ENCODE measurements at regions not wholly inside any gene's neighbourhood (a gene's known extent, or its start where the extent isn't known, plus 50 kb on each side); places are given as distances from the start of the nearest gene placed in this dataset.

GRCh38 chr5:3522491-3522890 is 73.1 kb upstream of the IRX1 start (continued):
- TF ChIP-seq REST (IDR thresholded peaks at IDR 0.05; ENCODE audit: unreplicated experiment) (no peak), ZNF331 (CRISPR knock-in tag; IDR thresholded peaks at IDR 0.05; ENCODE audit: low read depth) (no peak)

GRCh38 chr5:3518576-3518975 is 77.1 kb upstream of the IRX1 start:
- Mint-ChIP-seq H3K36me3 (ENCODE audit: low read depth) (no peaks in the 10 kb centered on the region; the same call in 2 of the 3 replicates), H3K9me3 (no peaks in the 10 kb centered on the region), H3K4me3 (no peak overlapping the region), H3K27ac (no peak overlapping the region), H3K4me1 (peaks cover 20% of the 10 kb centered on the region; the same call in 2 of the 3 replicates), H3K27me3 (ENCODE audit: insufficient read depth, low read depth, poor library complexity) (peaks cover 6% of the 10 kb centered on the region)
- no peaks in the 10 kb centered on the region for H3K79me2 ChIP-seq (replicated peaks; ENCODE audit: insufficient read depth)
- no peaks in the 10 kb centered on the region for H3K36me3 ChIP-seq (ENCODE audit: insufficient read depth)
- TF ChIP-seq ZNF114 (CRISPR knock-in tag; IDR thresholded peaks at IDR 0.05) (no peak), STAT1 (IDR thresholded peaks at IDR 0.05; ENCODE audit: unreplicated experiment) (no peak), JUNB (IDR thresholded peaks at IDR 0.05; ENCODE audit: unreplicated experiment) (no peak), ZNF331 (CRISPR knock-in tag; IDR thresholded peaks at IDR 0.05; ENCODE audit: low read depth) (no peak), ETS1 (IDR thresholded peaks at IDR 0.05) (no peak), CTCF (conservative IDR thresholded peaks at IDR 0.05; ENCODE audit: low read depth in 2 of 2) (no peak), NANOG (IDR thresholded peaks at IDR 0.05; ENCODE audit: borderline replicate concordance) (no peak), EZH2 (IDR thresholded peaks at IDR 0.05; ENCODE audit: low read depth, unreplicated experiment) (no peak), POLR2AphosphoS5 (IDR thresholded peaks at IDR 0.05; ENCODE audit: low read depth) (no peak), EZH2phosphoT487 (IDR thresholded peaks at IDR 0.05; ENCODE audit: unreplicated experiment) (no peak), CREB1 (CRISPR knock-in tag; IDR thresholded peaks at IDR 0.05; ENCODE audit: low read depth) (no peak)
- H2AFZ ChIP-seq, result no peak overlapping the region
- no peaks in the 10 kb centered on the region for H3F3A ChIP-seq (replicated peaks; ENCODE audit: low read depth)
- no peaks in the 10 kb centered on the region for H3K9me2 ChIP-seq (ENCODE audit: insufficient read depth)
- H3K4me3 ChIP-seq, result no peak overlapping the region
- no peak overlapping the region for H3K27ac ChIP-seq (ENCODE audit: low read depth)
- no peak for ATAC-seq
- H4K20me1 ChIP-seq (replicated peaks; ENCODE audit: insufficient read depth), result no peaks in the 10 kb centered on the region
- H3K27me3 ChIP-seq (ENCODE audit: insufficient read depth), result no peaks in the 10 kb centered on the region
- no peak overlapping the region for H3K4me2 ChIP-seq
- DNase-seq (ENCODE audit: low spot score), result no peak
- peaks cover 6% of the 10 kb centered on the region for H3K4me1 ChIP-seq (ENCODE audit: insufficient read depth)
